ENCODE measurements at regions not wholly inside any gene's neighbourhood (a gene's known extent, or its start where the extent isn't known, plus 50 kb on each side); places are given as distances from the start of the nearest gene placed in this dataset.
"Not testable (repeated sequence)": the region's sequence is repeated elsewhere in the genome, so short reads cannot be mapped to it uniquely, and the experiment has no call there.

- no TSS peak for BruUV-seq (replicated peaks)
- no peaks in the 10 kb centered on the region for H3K79me2 ChIP-seq (ENCODE audit: insufficient read depth, low read length)
- no peak overlapping the region for H2AFZ ChIP-seq (ENCODE audit: low read depth, low read length, poor library complexity, severe bottlenecking)
- H3K4me1 ChIP-seq (ENCODE audit: control insufficient read depth in 1 of 2, insufficient read depth in 2 of 2, low read length in 2 of 2) = no peaks in the 10 kb centered on the region
- CTCF ChIA-PET = no interaction called here
- no peak overlapping the region for H3K27ac ChIP-seq (ENCODE audit: low read depth, low read length)
- H3K27me3 ChIP-seq (ENCODE audit: insufficient read depth, low read length) = no peaks in the 10 kb centered on the region
- H3K9me3 ChIP-seq (ENCODE audit: control insufficient read depth in 1 of 2, insufficient read depth in 1 of 2, low read depth in 1 of 2, low read length in 2 of 2) = no peaks in the 10 kb centered on the region
- H3K9me2 ChIP-seq (ENCODE audit: insufficient read depth) = no peaks in the 10 kb centered on the region
- H3K4me3 ChIP-seq (replicated peaks in 1 of 2; ENCODE audit: low read depth in 1 of 2, low read length in 2 of 2) = no peak overlapping the region
- H3K9ac ChIP-seq (ENCODE audit: low read length) = no peak overlapping the region
- RAD21 ChIA-PET (ENCODE audit: low non-redundant PET in 1 of 2, low total read pairs in 2 of 2, uncharacterized antibody in 2 of 2, unreplicated experiment in 2 of 2) = no interaction called here
- DNase-seq (ENCODE audit: low read depth, low spot score) = no peak
- intact Hi-C loops (cut with micrococcal nuclease) = no loop called here
- H3K4me2 ChIP-seq (ENCODE audit: low read length) = no peak overlapping the region
- no peak for ATAC-seq
- no peaks in the 10 kb centered on the region for H3K36me3 ChIP-seq (ENCODE audit: control insufficient read depth in 1 of 2, insufficient read depth in 2 of 2, low read length in 2 of 2)
- POLR2A ChIA-PET = no interaction called here
- H4K20me1 ChIP-seq (ENCODE audit: insufficient read depth) = no peaks in the 10 kb centered on the region
- TF ChIP-seq CEBPB (IDR thresholded peaks at IDR 0.05; ENCODE audit: low read depth) (no peak), ELF1 (IDR thresholded peaks at IDR 0.05; ENCODE audit: borderline replicate concordance, low read depth) (no peak), POLR2A (IDR thresholded peaks at IDR 0.05; ENCODE audit: borderline replicate concordance, extremely low read depth, insufficient read depth, insufficient read length) (no peak), FOSL1 (IDR thresholded peaks at IDR 0.05; ENCODE audit: low read depth) (no peak), CBX3 (IDR thresholded peaks at IDR 0.05; ENCODE audit: low read depth) (no peak), CTCF (IDR thresholded peaks at IDR 0.05 in 2 of 3, conservative IDR thresholded peaks at IDR 0.05 in 1 of 3; ENCODE audit: borderline replicate concordance in 1 of 3, insufficient read depth in 1 of 3, low read depth in 2 of 3, low read length in 2 of 3) (no peak), YY1 (IDR thresholded peaks at IDR 0.05; ENCODE audit: extremely low read depth, insufficient replicate concordance, low read depth, low read length) (no peak), SP1 (IDR thresholded peaks at IDR 0.05; ENCODE audit: low read depth) (no peak), MAX (IDR thresholded peaks at IDR 0.05) (no peak), ATF3 (IDR thresholded peaks at IDR 0.05) (no peak)
- TF ChIP-seq, protein P1, sequence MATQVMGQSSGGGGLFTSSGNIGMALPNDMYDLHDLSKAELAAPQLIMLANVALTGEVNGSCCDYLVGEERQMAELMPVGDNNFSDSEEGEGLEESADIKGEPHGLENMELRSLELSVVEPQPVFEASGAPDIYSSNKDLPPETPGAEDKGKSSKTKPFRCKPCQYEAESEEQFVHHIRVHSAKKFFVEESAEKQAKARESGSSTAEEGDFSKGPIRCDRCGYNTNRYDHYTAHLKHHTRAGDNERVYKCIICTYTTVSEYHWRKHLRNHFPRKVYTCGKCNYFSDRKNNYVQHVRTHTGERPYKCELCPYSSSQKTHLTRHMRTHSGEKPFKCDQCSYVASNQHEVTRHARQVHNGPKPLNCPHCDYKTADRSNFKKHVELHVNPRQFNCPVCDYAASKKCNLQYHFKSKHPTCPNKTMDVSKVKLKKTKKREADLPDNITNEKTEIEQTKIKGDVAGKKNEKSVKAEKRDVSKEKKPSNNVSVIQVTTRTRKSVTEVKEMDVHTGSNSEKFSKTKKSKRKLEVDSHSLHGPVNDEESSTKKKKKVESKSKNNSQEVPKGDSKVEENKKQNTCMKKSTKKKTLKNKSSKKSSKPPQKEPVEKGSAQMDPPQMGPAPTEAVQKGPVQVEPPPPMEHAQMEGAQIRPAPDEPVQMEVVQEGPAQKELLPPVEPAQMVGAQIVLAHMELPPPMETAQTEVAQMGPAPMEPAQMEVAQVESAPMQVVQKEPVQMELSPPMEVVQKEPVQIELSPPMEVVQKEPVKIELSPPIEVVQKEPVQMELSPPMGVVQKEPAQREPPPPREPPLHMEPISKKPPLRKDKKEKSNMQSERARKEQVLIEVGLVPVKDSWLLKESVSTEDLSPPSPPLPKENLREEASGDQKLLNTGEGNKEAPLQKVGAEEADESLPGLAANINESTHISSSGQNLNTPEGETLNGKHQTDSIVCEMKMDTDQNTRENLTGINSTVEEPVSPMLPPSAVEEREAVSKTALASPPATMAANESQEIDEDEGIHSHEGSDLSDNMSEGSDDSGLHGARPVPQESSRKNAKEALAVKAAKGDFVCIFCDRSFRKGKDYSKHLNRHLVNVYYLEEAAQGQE (IDR thresholded peaks at IDR 0.05; ENCODE audit: low read depth) = no peak
Measured at GRCh38 chr11:28792856-28793255, 684.7 kb downstream of the METTL15 start.

GRCh38 chr11:28787897-28788296 lies 679.7 kb downstream of the METTL15 start:
- H3K9me3 ChIP-seq (ENCODE audit: control insufficient read depth in 1 of 2, insufficient read depth in 1 of 2, low read depth in 1 of 2, low read length in 2 of 2); POLR2A ChIA-PET; H3K4me2 ChIP-seq (ENCODE audit: low read length); H3K9me2 ChIP-seq (ENCODE audit: insufficient read depth); H3K27ac ChIP-seq (ENCODE audit: low read depth, low read length); CTCF ChIA-PET; RAD21 ChIA-PET (ENCODE audit: low non-redundant PET in 1 of 2, low total read pairs in 2 of 2, uncharacterized antibody in 2 of 2, unreplicated experiment in 2 of 2); H3K36me3 ChIP-seq (ENCODE audit: control insufficient read depth in 1 of 2, insufficient read depth in 2 of 2, low read length in 2 of 2); intact Hi-C loops (cut with micrococcal nuclease); H3K4me3 ChIP-seq (replicated peaks in 1 of 2; ENCODE audit: low read depth in 1 of 2, low read length in 2 of 2); H4K20me1 ChIP-seq (ENCODE audit: insufficient read depth); H3K9ac ChIP-seq (ENCODE audit: low read length); H3K4me1 ChIP-seq (ENCODE audit: control insufficient read depth in 1 of 2, insufficient read depth in 2 of 2, low read length in 2 of 2); H3K27me3 ChIP-seq (ENCODE audit: insufficient read depth, low read length); H2AFZ ChIP-seq (ENCODE audit: low read depth, low read length, poor library complexity, severe bottlenecking); BruUV-seq (replicated peaks); DNase-seq (ENCODE audit: low read depth, low spot score); H3K79me2 ChIP-seq (ENCODE audit: insufficient read depth, low read length); ATAC-seq: not testable (repeated sequence)
